Prostate gland (tissue), 2 donors: ENCODE measurements at regions not wholly inside any gene's neighbourhood (a gene's known extent, or its start where the extent isn't known, plus 50 kb on each side); places are given as distances from the start of the nearest gene placed in this dataset.

Experiments
- POLR2A ChIP-seq: fragments of 450-650 bp; IDR thresholded peaks from one replicate; pipeline ENCODE4 v1.6.1; 2016; ENCODE audit warnings: antibody characterized with exemption, mild to moderate bottlenecking
- POLR2AphosphoS5 ChIP-seq: sonication (generic); formaldehyde crosslinking; IDR thresholded peaks from one replicate; pipeline ENCODE4 v1.6.1; 2017; ENCODE audit warnings: antibody characterized with exemption
- TF ChIP-seq, protein P1 (sequence below), 4 experiments: fragments of 200-600 bp in 2 of 4; fragments of 450-650 bp in 2 of 4; sonication (generic) in 2 of 4; IDR thresholded peaks; 1 replicate in 3 of 4; 2 replicates in 1 of 4; pipeline ENCODE4 v1.5.1; 2016 to 2019; ENCODE audit warnings: antibody characterized with exemption in 4 of 4, mild to moderate bottlenecking in 2 of 4, moderate library complexity in 2 of 4

GRCh38 chr5:36529142-36529541 lies 77.3 kb upstream of the SLC1A3 start:
- TF ChIP-seq, protein P1, sequence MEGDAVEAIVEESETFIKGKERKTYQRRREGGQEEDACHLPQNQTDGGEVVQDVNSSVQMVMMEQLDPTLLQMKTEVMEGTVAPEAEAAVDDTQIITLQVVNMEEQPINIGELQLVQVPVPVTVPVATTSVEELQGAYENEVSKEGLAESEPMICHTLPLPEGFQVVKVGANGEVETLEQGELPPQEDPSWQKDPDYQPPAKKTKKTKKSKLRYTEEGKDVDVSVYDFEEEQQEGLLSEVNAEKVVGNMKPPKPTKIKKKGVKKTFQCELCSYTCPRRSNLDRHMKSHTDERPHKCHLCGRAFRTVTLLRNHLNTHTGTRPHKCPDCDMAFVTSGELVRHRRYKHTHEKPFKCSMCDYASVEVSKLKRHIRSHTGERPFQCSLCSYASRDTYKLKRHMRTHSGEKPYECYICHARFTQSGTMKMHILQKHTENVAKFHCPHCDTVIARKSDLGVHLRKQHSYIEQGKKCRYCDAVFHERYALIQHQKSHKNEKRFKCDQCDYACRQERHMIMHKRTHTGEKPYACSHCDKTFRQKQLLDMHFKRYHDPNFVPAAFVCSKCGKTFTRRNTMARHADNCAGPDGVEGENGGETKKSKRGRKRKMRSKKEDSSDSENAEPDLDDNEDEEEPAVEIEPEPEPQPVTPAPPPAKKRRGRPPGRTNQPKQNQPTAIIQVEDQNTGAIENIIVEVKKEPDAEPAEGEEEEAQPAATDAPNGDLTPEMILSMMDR (IDR thresholded peaks at IDR 0.05) = no peak
- TF ChIP-seq POLR2AphosphoS5 (no peak), POLR2A (no peak)
